ENCODE measurements at regions not wholly inside any gene's neighbourhood (a gene's known extent, or its start where the extent isn't known, plus 50 kb on each side); places are given as distances from the start of the nearest gene placed in this dataset.

DNA sequence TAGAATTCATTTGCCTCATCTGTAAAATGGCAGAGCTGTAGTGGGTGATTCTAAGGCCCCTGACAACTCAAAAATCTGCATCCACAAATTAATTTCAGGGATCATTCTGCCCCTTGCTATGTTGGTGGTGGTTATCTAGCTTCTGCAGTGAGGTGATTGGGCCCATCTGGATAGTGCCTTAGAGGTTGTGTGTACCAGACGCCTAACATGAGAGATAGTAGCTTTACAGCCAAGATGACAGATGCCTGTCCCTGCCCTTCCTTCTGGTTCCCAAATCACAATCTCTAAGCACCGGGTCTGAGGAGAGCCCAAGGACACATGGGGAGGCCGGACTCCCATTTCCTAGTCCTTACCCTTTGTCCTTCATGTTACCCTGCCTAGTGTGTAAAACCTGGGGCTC, 51.1 kb upstream of the TNP1 start:
- CTCF ChIA-PET = no interaction called here
- no peaks in the 10 kb centered on the region for H3K9me3 ChIP-seq (ENCODE audit: insufficient read depth, low read depth)
- no peak overlapping the region for H2AFZ ChIP-seq
- intact Hi-C loops (cut with micrococcal nuclease; ENCODE audit: unreplicated experiment) = no loop called here
- TF ChIP-seq, protein P1, sequence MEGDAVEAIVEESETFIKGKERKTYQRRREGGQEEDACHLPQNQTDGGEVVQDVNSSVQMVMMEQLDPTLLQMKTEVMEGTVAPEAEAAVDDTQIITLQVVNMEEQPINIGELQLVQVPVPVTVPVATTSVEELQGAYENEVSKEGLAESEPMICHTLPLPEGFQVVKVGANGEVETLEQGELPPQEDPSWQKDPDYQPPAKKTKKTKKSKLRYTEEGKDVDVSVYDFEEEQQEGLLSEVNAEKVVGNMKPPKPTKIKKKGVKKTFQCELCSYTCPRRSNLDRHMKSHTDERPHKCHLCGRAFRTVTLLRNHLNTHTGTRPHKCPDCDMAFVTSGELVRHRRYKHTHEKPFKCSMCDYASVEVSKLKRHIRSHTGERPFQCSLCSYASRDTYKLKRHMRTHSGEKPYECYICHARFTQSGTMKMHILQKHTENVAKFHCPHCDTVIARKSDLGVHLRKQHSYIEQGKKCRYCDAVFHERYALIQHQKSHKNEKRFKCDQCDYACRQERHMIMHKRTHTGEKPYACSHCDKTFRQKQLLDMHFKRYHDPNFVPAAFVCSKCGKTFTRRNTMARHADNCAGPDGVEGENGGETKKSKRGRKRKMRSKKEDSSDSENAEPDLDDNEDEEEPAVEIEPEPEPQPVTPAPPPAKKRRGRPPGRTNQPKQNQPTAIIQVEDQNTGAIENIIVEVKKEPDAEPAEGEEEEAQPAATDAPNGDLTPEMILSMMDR (conservative IDR thresholded peaks at IDR 0.05) = no peak
- TF ChIP-seq EZH2 (IDR thresholded peaks at IDR 0.05; ENCODE audit: low read depth) = no peak
- no TSS peak for BruUV-seq (replicated peaks)
- no peak overlapping the region for H3K27ac ChIP-seq
- H3K79me2 ChIP-seq (ENCODE audit: low read depth) = no peaks in the 10 kb centered on the region
- H3K27me3 ChIP-seq (ENCODE audit: insufficient read depth, low read depth) = no peaks in the 10 kb centered on the region
- no peaks in the 10 kb centered on the region for H3K4me1 ChIP-seq (replicated peaks; ENCODE audit: insufficient read depth)
- no peak overlapping the region for H3K4me3 ChIP-seq
- POLR2A ChIA-PET (ENCODE audit: unreplicated experiment) = no interaction called here
- no peaks in the 10 kb centered on the region for H4K20me1 ChIP-seq (ENCODE audit: insufficient read depth)
- H3K36me3 ChIP-seq (ENCODE audit: low read depth) = no peaks in the 10 kb centered on the region
- H3K4me2 ChIP-seq = no peak overlapping the region
- DNase-seq = no peak
- no peaks in the 10 kb centered on the region for H3F3A ChIP-seq (ENCODE audit: insufficient read depth, low read depth)
- no peaks in the 10 kb centered on the region for H3K9me2 ChIP-seq (ENCODE audit: insufficient read depth)

DNA sequence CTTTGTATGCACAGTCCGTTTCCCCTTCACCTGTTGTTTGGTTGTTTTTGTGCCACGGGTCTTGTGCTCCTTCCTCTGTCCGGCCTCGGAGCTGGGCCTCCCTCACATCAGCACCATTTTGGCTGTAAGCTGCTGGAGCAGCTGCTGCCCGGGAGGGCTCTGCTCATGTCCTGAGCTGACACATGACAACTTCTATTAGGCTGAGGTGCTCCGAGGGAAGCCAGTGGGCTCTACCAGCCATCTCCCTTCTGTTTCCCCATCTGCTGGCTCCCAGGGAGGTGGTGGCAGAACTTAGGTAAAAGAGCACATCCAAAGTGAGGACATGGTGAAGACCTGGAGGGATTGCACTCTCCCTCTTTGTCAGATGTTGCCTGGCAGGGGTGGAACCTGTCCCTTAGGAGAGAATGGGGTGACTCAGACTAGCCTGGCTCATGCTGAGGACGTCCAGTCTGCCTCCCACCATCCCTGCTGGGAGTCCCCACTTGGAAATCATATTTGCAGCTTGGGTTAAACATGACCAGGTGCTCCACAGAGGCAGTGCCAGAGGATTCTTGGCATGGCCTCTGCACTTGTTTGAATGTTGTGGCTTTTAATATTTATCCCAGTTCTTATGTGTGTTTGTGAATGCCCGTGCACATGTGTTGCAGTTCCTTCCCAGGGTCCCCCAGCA, 49.8 kb upstream of the TNP1 start:
- no peak overlapping the region for H2AFZ ChIP-seq
- TF ChIP-seq, protein P1 (conservative IDR thresholded peaks at IDR 0.05) = no peak
- TF ChIP-seq EZH2 (IDR thresholded peaks at IDR 0.05; ENCODE audit: low read depth) = no peak
- H3K4me2 ChIP-seq = no peak overlapping the region
- CTCF ChIA-PET = no interaction called here
- no peaks in the 10 kb centered on the region for H3K79me2 ChIP-seq (ENCODE audit: low read depth)
- no peaks in the 10 kb centered on the region for H3K36me3 ChIP-seq (ENCODE audit: low read depth)
- no peaks in the 10 kb centered on the region for H4K20me1 ChIP-seq (ENCODE audit: insufficient read depth)
- no peaks in the 10 kb centered on the region for H3K9me2 ChIP-seq (ENCODE audit: insufficient read depth)
- no peaks in the 10 kb centered on the region for H3K4me1 ChIP-seq (replicated peaks; ENCODE audit: insufficient read depth)
- no peak overlapping the region for H3K4me3 ChIP-seq
- H3K9me3 ChIP-seq (ENCODE audit: insufficient read depth, low read depth) = no peaks in the 10 kb centered on the region
- H3F3A ChIP-seq (ENCODE audit: insufficient read depth, low read depth) = no peaks in the 10 kb centered on the region
- intact Hi-C loops (cut with micrococcal nuclease; ENCODE audit: unreplicated experiment) = no loop called here
- no peak overlapping the region for H3K27ac ChIP-seq
- DNase-seq = no peak
- BruUV-seq (replicated peaks) = no TSS peak
- POLR2A ChIA-PET (ENCODE audit: unreplicated experiment) = no interaction called here
- H3K27me3 ChIP-seq (ENCODE audit: insufficient read depth, low read depth) = no peaks in the 10 kb centered on the region

Measured in PC-9 (cell line).